GM23338 (cell line): ENCODE measurements at regions not wholly inside any gene's neighbourhood (a gene's known extent, or its start where the extent isn't known, plus 50 kb on each side); places are given as distances from the start of the nearest gene placed in this dataset.

Experiments
- CTCF ChIP-seq, 2 experiments: fragments of 200-600 bp in 1 of 2; sonication (generic) in 1 of 2; conservative IDR thresholded peaks; 2 replicates each; pipeline versions ENCODE4 v1.5.1 to v1.6.1; 2016 to 2017; ENCODE audit warnings: antibody characterized with exemption in 2 of 2, low read depth in 2 of 2, mild to moderate bottlenecking in 2 of 2, moderate library complexity in 1 of 2
- EZH2 ChIP-seq: fragments of 200-600 bp; sonication (generic); IDR thresholded peaks from one replicate; pipeline ENCODE4 v1.8.0; 2017; ENCODE audit warnings: antibody characterized with exemption, mild to moderate bottlenecking, low read depth; ENCODE audit not compliant: unreplicated experiment
- JUNB ChIP-seq: IDR thresholded peaks from one replicate; pipeline ENCODE4 v1.6.1; 2016; ENCODE audit warnings: antibody characterized with exemption; ENCODE audit not compliant: unreplicated experiment
- NANOG ChIP-seq: IDR thresholded peaks from 2 replicates; pipeline ENCODE4 v1.6.1; 2016; ENCODE audit warnings: antibody characterized with exemption, borderline replicate concordance
- POLR2AphosphoS5 ChIP-seq: IDR thresholded peaks from 2 replicates; pipeline ENCODE4 v1.6.1; 2016; ENCODE audit warnings: antibody characterized with exemption, low read depth
- REST ChIP-seq: IDR thresholded peaks from one replicate; pipeline ENCODE4 v1.6.1; 2018; ENCODE audit warnings: antibody characterized with exemption; ENCODE audit not compliant: unreplicated experiment

- TF ChIP-seq POLR2AphosphoS5 (no peak), CTCF (conservative IDR thresholded peaks at IDR 0.05; ENCODE audit: low read depth in 2 of 2) (no peak), EZH2 (no peak), REST (no peak), NANOG (no peak), JUNB (no peak)
Observed at GRCh38 chr7:106515321-106515720, 145.6 kb downstream of the CCDC71L start.
